ENCODE measurements at regions not wholly inside any gene's neighbourhood (a gene's known extent, or its start where the extent isn't known, plus 50 kb on each side); places are given as distances from the start of the nearest gene placed in this dataset.

DNA sequence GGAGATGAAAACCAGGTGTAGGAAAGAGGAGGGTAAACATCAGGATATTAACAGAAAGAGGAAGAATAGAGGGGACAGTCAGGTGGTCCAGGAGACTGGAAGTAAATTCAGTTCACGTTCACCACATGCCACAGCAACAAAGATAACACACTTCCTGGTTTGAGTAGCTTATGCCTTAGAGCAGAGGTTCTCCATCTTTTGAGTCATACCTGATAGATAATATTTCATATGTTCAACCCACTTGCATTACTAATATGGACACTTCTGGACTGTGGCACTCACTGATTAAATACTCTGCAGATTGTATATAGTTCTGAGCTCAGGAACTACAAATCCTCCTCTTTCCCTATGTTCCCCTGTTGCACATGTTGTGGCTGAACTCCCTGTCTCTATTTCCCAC lies 179.9 kb upstream of the NR3C1 start (continued):
- TF ChIP-seq, protein P1, sequence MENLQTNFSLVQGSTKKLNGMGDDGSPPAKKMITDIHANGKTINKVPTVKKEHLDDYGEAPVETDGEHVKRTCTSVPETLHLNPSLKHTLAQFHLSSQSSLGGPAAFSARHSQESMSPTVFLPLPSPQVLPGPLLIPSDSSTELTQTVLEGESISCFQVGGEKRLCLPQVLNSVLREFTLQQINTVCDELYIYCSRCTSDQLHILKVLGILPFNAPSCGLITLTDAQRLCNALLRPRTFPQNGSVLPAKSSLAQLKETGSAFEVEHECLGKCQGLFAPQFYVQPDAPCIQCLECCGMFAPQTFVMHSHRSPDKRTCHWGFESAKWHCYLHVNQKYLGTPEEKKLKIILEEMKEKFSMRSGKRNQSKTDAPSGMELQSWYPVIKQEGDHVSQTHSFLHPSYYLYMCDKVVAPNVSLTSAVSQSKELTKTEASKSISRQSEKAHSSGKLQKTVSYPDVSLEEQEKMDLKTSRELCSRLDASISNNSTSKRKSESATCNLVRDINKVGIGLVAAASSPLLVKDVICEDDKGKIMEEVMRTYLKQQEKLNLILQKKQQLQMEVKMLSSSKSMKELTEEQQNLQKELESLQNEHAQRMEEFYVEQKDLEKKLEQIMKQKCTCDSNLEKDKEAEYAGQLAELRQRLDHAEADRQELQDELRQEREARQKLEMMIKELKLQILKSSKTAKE (CRISPR knock-in tag; IDR thresholded peaks at IDR 0.05; ENCODE audit: borderline replicate concordance) = no peak
- no peak for TF ChIP-seq ESRRA (CRISPR knock-in tag; IDR thresholded peaks at IDR 0.05; ENCODE audit: low read depth)
- TF ChIP-seq ZFP62 (CRISPR knock-in tag; IDR thresholded peaks at IDR 0.05) = no peak
- TF ChIP-seq ETV6 (CRISPR knock-in tag; conservative IDR thresholded peaks at IDR 0.05) = no peak
- TF ChIP-seq FOXJ3 (CRISPR knock-in tag; IDR thresholded peaks at IDR 0.05; ENCODE audit: borderline replicate concordance) = no peak
- TF ChIP-seq, protein P2, sequence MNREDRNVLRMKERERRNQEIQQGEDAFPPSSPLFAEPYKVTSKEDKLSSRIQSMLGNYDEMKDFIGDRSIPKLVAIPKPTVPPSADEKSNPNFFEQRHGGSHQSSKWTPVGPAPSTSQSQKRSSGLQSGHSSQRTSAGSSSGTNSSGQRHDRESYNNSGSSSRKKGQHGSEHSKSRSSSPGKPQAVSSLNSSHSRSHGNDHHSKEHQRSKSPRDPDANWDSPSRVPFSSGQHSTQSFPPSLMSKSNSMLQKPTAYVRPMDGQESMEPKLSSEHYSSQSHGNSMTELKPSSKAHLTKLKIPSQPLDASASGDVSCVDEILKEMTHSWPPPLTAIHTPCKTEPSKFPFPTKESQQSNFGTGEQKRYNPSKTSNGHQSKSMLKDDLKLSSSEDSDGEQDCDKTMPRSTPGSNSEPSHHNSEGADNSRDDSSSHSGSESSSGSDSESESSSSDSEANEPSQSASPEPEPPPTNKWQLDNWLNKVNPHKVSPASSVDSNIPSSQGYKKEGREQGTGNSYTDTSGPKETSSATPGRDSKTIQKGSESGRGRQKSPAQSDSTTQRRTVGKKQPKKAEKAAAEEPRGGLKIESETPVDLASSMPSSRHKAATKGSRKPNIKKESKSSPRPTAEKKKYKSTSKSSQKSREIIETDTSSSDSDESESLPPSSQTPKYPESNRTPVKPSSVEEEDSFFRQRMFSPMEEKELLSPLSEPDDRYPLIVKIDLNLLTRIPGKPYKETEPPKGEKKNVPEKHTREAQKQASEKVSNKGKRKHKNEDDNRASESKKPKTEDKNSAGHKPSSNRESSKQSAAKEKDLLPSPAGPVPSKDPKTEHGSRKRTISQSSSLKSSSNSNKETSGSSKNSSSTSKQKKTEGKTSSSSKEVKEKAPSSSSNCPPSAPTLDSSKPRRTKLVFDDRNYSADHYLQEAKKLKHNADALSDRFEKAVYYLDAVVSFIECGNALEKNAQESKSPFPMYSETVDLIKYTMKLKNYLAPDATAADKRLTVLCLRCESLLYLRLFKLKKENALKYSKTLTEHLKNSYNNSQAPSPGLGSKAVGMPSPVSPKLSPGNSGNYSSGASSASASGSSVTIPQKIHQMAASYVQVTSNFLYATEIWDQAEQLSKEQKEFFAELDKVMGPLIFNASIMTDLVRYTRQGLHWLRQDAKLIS (CRISPR knock-in tag; IDR thresholded peaks at IDR 0.05) = no peak
- no peak for TF ChIP-seq PCBP2 (optimal IDR thresholded peaks at IDR 0.05; ENCODE audit: low read depth, low read length, poor library complexity, severe bottlenecking)
- TF ChIP-seq, protein P3, sequence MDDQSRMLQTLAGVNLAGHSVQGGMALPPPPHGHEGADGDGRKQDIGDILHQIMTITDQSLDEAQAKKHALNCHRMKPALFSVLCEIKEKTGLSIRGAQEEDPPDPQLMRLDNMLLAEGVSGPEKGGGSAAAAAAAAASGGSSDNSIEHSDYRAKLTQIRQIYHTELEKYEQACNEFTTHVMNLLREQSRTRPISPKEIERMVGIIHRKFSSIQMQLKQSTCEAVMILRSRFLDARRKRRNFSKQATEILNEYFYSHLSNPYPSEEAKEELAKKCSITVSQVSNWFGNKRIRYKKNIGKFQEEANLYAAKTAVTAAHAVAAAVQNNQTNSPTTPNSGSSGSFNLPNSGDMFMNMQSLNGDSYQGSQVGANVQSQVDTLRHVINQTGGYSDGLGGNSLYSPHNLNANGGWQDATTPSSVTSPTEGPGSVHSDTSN (CRISPR knock-in tag; IDR thresholded peaks at IDR 0.05; ENCODE audit: borderline replicate concordance) = no peak
- TF ChIP-seq, protein P4, sequence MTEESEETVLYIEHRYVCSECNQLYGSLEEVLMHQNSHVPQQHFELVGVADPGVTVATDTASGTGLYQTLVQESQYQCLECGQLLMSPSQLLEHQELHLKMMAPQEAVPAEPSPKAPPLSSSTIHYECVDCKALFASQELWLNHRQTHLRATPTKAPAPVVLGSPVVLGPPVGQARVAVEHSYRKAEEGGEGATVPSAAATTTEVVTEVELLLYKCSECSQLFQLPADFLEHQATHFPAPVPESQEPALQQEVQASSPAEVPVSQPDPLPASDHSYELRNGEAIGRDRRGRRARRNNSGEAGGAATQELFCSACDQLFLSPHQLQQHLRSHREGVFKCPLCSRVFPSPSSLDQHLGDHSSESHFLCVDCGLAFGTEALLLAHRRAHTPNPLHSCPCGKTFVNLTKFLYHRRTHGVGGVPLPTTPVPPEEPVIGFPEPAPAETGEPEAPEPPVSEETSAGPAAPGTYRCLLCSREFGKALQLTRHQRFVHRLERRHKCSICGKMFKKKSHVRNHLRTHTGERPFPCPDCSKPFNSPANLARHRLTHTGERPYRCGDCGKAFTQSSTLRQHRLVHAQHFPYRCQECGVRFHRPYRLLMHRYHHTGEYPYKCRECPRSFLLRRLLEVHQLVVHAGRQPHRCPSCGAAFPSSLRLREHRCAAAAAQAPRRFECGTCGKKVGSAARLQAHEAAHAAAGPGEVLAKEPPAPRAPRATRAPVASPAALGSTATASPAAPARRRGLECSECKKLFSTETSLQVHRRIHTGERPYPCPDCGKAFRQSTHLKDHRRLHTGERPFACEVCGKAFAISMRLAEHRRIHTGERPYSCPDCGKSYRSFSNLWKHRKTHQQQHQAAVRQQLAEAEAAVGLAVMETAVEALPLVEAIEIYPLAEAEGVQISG (CRISPR knock-in tag; IDR thresholded peaks at IDR 0.05) = no peak
- TF ChIP-seq, protein P5, sequence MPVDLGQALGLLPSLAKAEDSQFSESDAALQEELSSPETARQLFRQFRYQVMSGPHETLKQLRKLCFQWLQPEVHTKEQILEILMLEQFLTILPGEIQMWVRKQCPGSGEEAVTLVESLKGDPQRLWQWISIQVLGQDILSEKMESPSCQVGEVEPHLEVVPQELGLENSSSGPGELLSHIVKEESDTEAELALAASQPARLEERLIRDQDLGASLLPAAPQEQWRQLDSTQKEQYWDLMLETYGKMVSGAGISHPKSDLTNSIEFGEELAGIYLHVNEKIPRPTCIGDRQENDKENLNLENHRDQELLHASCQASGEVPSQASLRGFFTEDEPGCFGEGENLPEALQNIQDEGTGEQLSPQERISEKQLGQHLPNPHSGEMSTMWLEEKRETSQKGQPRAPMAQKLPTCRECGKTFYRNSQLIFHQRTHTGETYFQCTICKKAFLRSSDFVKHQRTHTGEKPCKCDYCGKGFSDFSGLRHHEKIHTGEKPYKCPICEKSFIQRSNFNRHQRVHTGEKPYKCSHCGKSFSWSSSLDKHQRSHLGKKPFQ (CRISPR knock-in tag; IDR thresholded peaks at IDR 0.05; ENCODE audit: insufficient replicate concordance) = no peak
- TF ChIP-seq, protein P6, sequence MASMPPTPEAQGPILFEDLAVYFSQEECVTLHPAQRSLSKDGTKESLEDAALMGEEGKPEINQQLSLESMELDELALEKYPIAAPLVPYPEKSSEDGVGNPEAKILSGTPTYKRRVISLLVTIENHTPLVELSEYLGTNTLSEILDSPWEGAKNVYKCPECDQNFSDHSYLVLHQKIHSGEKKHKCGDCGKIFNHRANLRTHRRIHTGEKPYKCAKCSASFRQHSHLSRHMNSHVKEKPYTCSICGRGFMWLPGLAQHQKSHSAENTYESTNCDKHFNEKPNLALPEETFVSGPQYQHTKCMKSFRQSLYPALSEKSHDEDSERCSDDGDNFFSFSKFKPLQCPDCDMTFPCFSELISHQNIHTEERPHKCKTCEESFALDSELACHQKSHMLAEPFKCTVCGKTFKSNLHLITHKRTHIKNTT (CRISPR knock-in tag; IDR thresholded peaks at IDR 0.05) = no peak
- TF ChIP-seq, protein P7, sequence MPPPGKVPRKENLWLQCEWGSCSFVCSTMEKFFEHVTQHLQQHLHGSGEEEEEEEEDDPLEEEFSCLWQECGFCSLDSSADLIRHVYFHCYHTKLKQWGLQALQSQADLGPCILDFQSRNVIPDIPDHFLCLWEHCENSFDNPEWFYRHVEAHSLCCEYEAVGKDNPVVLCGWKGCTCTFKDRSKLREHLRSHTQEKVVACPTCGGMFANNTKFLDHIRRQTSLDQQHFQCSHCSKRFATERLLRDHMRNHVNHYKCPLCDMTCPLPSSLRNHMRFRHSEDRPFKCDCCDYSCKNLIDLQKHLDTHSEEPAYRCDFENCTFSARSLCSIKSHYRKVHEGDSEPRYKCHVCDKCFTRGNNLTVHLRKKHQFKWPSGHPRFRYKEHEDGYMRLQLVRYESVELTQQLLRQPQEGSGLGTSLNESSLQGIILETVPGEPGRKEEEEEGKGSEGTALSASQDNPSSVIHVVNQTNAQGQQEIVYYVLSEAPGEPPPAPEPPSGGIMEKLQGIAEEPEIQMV (CRISPR knock-in tag; IDR thresholded peaks at IDR 0.05; ENCODE audit: low read depth) = no peak
- TF ChIP-seq, protein P8, sequence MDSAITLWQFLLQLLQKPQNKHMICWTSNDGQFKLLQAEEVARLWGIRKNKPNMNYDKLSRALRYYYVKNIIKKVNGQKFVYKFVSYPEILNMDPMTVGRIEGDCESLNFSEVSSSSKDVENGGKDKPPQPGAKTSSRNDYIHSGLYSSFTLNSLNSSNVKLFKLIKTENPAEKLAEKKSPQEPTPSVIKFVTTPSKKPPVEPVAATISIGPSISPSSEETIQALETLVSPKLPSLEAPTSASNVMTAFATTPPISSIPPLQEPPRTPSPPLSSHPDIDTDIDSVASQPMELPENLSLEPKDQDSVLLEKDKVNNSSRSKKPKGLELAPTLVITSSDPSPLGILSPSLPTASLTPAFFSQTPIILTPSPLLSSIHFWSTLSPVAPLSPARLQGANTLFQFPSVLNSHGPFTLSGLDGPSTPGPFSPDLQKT (CRISPR knock-in tag; IDR thresholded peaks at IDR 0.05; ENCODE audit: borderline replicate concordance) = no peak

All from HepG2 (cell line).